ENCODE measurements at regions not wholly inside any gene's neighbourhood (a gene's known extent, or its start where the extent isn't known, plus 50 kb on each side); places are given as distances from the start of the nearest gene placed in this dataset.

DNA sequence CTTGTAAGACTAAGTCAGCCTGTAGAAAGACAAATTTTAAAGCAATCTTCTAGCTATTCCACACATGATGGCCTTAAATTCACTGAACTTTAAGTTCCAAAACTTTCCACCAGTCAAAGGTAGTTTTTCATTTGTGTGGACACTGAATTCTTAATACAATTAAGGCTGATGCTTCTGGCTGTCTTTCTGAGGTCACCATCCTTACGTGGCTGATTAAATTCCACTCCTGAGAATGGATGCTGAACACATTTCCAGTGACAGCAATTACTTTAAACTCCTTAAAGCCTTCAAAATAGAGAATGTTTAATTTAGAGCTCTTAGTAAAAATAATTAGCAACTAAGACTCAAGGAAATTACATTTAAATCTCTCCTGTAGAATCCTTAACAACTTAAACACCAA lies 142.6 kb upstream of the COL1A2 start:
- no peak for DNase-seq (ENCODE audit: low read depth)
- TF ChIP-seq, protein P1, sequence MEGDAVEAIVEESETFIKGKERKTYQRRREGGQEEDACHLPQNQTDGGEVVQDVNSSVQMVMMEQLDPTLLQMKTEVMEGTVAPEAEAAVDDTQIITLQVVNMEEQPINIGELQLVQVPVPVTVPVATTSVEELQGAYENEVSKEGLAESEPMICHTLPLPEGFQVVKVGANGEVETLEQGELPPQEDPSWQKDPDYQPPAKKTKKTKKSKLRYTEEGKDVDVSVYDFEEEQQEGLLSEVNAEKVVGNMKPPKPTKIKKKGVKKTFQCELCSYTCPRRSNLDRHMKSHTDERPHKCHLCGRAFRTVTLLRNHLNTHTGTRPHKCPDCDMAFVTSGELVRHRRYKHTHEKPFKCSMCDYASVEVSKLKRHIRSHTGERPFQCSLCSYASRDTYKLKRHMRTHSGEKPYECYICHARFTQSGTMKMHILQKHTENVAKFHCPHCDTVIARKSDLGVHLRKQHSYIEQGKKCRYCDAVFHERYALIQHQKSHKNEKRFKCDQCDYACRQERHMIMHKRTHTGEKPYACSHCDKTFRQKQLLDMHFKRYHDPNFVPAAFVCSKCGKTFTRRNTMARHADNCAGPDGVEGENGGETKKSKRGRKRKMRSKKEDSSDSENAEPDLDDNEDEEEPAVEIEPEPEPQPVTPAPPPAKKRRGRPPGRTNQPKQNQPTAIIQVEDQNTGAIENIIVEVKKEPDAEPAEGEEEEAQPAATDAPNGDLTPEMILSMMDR (IDR thresholded peaks at IDR 0.05; ENCODE audit: insufficient read depth, low read length) = no peak
- H3K4me3 ChIP-seq (ENCODE audit: low read depth, low read length) = no peak overlapping the region

DNA sequence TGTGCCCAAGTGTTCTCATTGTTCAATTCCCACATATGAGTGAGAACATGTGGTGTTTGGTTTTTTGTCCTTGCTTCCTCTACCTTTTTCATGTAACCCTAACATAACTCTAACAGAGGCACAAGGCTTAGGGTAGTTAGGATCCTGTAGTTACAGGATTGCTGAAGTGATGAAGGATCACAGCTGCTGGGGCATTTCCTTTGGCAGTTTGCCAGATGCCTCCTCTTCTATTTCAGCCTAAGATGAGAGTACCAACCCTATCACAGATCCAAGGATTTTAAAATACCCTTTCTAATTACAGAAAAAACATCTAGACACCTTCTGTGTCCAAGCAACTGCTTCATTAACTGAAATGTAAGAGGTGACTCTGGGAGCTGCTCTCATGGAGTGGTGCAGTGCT lies 141.7 kb upstream of the COL1A2 start:
- H3K4me3 ChIP-seq (ENCODE audit: low read depth, low read length) = no peak overlapping the region
- no peak for DNase-seq (ENCODE audit: low read depth)
- TF ChIP-seq, protein P1 (IDR thresholded peaks at IDR 0.05; ENCODE audit: insufficient read depth, low read length) = no peak

DNA sequence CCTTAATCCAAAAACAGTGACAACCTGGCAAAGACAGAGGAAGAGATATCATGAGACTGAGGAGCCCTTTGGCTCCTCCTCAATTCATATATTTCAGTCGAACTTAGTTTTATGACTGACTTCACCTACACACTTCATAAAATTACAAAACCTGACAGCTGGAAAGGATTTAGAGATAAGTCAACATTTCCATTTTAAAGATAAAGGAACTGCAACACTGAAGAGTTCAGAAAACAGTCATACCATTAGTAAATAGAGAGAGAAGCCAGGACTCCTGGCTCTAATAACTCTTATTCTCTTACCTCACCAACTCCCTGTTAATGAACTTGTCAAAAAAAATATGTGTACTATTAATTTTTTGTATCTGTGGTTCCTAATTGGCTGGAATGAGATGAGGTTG lies 141.0 kb upstream of the COL1A2 start:
- H3K4me3 ChIP-seq (ENCODE audit: low read depth, low read length) = no peak overlapping the region
- DNase-seq (ENCODE audit: low read depth) = no peak
- TF ChIP-seq, protein P1 (IDR thresholded peaks at IDR 0.05; ENCODE audit: insufficient read depth, low read length) = no peak

DNA sequence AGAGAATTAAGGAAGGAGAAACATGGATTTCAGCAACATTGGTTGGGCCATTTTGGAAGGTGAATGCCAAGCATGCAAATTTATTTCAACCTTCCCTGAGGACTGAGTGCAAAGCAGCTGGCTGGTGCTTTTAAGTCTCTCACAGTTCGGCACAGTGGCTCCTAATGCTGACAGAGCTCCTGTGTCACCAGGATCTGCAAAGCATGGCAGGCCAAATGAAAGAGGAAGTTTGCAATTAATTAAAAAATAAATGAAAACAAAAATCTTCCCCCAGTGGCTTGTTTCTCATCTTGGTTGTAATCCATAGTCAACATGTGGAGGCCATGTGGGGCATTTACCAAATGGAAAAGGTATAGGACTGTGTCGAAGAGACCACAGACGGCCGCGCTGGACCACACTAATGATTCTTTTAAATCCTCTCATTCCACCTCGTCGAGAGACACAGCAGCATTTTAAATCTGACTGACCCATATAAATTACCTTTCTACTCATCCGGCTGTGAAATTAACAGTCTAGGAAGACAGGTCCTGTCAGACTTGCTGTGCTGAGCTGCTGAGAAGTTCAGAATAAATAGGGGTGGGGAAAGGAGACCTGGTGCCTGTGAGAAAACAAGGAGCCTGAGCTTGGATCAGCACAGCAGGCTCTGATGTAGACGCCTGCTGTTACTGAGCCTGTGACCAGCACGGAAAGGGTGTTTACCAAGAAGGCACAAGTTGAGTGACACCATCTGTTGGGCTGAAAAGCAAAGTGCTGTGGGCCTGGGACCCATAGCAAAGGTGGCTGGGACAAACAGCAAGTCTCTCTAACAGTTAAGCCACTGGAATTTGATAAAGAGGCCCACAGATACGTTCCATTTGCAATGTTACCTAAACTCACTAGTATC lies 136.0 kb upstream of the COL1A2 start:
- no peak for DNase-seq (ENCODE audit: low read depth)
- H3K4me3 ChIP-seq (ENCODE audit: low read depth, low read length) = no peak overlapping the region
- TF ChIP-seq, protein P1 (IDR thresholded peaks at IDR 0.05; ENCODE audit: insufficient read depth, low read length) = no peak

DNA sequence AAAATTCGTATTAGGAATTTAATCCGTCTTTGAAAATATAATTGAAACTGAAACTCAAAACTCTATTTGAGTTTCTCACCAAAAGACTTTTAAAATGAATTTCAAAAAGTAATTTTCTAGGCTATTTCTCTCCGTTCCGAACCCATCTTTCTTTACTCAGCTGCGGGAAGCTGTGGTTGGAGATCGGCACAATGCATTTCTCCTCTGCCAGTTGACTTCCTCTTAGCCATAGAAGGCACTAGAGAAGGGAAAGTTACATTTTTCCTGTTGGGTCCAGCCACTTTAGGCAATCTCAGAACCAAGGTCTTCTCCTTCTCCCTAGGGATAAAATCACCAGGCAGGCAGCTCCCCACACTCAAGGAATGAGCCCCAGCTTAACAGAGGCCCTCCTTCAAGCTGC lies 133.6 kb upstream of the COL1A2 start:
- H3K4me3 ChIP-seq (ENCODE audit: low read depth, low read length) = no peak overlapping the region
- TF ChIP-seq, protein P1 (IDR thresholded peaks at IDR 0.05; ENCODE audit: insufficient read depth, low read length) = no peak
- no peak for DNase-seq (ENCODE audit: low read depth)

DNA sequence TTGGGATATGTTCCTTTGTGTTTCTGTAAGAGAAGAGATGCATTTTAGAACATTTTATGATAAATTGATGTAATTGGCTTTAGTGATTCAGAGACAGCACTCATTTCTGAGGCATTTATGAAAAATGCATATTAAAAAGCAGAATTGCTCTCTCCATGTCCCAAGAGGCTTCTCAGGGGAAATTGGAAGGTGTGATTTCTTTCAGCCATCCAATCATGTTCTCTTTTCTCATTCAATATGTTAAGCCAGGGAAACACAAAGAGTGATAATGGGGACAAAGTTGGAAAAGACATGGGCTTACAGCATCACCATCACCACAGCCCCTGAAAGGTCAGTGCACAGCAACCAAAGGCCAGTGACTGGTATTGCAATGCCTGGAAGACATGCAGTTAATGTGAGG lies 129.9 kb upstream of the COL1A2 start:
- TF ChIP-seq, protein P1 (IDR thresholded peaks at IDR 0.05; ENCODE audit: insufficient read depth, low read length) = no peak
- H3K4me3 ChIP-seq (ENCODE audit: low read depth, low read length) = no peak overlapping the region
- no peak for DNase-seq (ENCODE audit: low read depth)

Data from fibroblast of the aortic adventitia (primary cell).